Progenitor cell of endocrine pancreas (in vitro differentiated cells): ENCODE measurements at regions not wholly inside any gene's neighbourhood (a gene's known extent, or its start where the extent isn't known, plus 50 kb on each side); places are given as distances from the start of the nearest gene placed in this dataset.

ENCODE experiments used
- DNase-seq: peaks from one replicate; pipeline ENCODE4 v3.0.0; 2021; ENCODE audit warnings: low spot score; ENCODE audit not compliant: unreplicated experiment
- H3K27ac Mint-ChIP-seq: 2 replicates; pipeline ENCODE4 v1.8.0; 2021; ENCODE audit warnings: mild to moderate bottlenecking, moderate library complexity, mixed read lengths
- H3K27me3 Mint-ChIP-seq: 2 replicates; pipeline ENCODE4 v1.8.0; 2021; ENCODE audit warnings: mixed read lengths
- H3K36me3 Mint-ChIP-seq: 2 replicates; pipeline ENCODE4 v1.8.0; 2022; ENCODE audit warnings: mixed read lengths; ENCODE audit not compliant: insufficient read depth
- H3K4me1 Mint-ChIP-seq: 2 replicates; pipeline ENCODE4 v1.8.0; 2021; ENCODE audit warnings: low read depth, mixed read lengths
- H3K4me3 Mint-ChIP-seq: 2 replicates; pipeline ENCODE4 v1.8.0; 2021; ENCODE audit warnings: low read depth, mild to moderate bottlenecking, moderate library complexity, mixed read lengths
- H3K9me3 Mint-ChIP-seq: 2 replicates; pipeline ENCODE4 v1.8.0; 2021; ENCODE audit warnings: low read depth, mixed read lengths
- TF ChIP-seq, protein P1 (sequence below): fragments of 200-600 bp; sonication (generic); IDR thresholded peaks from one replicate; pipeline ENCODE4 v1.5.0; 2021; ENCODE audit warnings: antibody characterized with exemption, mild to moderate bottlenecking; ENCODE audit not compliant: unreplicated experiment

DNA sequence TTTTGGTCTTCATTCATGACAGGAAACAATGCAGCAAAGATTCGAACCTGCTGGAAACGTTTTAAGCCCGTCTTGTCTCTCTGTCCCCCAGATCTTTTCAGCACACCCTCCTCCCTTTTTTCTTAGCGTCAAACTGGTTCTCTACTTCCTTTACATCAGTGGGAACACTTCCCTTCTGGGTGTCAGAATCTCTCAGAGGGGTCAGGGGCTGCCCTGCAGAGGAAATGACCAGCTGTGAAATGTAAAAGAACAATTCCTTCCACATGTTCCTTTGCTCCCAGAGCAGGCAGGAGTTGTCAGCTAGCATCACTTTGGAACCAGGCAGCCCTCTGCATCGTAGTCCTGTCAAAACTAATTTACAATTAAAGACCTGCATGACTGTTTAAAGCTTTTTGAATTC lies 619.0 kb downstream of the TFAP2A start:
- H3K9me3 Mint-ChIP-seq: no peaks in the 10 kb centered on the region
- H3K4me1 Mint-ChIP-seq: peaks cover 1% of the 10 kb centered on the region
- H3K27ac Mint-ChIP-seq: no peak overlapping the region
- TF ChIP-seq, protein P1, sequence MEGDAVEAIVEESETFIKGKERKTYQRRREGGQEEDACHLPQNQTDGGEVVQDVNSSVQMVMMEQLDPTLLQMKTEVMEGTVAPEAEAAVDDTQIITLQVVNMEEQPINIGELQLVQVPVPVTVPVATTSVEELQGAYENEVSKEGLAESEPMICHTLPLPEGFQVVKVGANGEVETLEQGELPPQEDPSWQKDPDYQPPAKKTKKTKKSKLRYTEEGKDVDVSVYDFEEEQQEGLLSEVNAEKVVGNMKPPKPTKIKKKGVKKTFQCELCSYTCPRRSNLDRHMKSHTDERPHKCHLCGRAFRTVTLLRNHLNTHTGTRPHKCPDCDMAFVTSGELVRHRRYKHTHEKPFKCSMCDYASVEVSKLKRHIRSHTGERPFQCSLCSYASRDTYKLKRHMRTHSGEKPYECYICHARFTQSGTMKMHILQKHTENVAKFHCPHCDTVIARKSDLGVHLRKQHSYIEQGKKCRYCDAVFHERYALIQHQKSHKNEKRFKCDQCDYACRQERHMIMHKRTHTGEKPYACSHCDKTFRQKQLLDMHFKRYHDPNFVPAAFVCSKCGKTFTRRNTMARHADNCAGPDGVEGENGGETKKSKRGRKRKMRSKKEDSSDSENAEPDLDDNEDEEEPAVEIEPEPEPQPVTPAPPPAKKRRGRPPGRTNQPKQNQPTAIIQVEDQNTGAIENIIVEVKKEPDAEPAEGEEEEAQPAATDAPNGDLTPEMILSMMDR: no peak
- no peak overlapping the region for H3K4me3 Mint-ChIP-seq
- H3K36me3 Mint-ChIP-seq: no peaks in the 10 kb centered on the region
- no peak for DNase-seq
- H3K27me3 Mint-ChIP-seq: no peaks in the 10 kb centered on the region

DNA sequence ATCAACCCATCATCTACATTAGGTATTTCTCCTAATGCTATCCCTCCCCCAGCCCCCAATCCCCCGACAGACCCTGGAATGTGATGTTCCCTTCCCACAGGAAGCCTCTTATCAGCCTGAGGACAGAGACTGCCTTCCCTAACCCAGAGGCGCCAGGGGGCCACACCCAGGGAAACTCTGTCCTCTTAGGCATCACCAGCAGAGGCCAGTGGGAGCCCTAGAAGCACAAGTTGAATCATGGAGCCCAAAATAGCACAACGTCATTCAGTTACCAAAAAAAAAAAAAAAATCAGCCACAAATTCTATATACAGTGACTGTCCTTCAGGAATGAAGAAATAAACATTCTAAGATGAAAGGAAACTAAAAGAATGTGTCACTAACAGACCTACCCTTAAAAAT lies 625.7 kb downstream of the TFAP2A start:
- no peak for DNase-seq
- TF ChIP-seq, protein P1: no peak
- no peaks in the 10 kb centered on the region for H3K9me3 Mint-ChIP-seq
- H3K27me3 Mint-ChIP-seq: no peaks in the 10 kb centered on the region
- H3K36me3 Mint-ChIP-seq: no peaks in the 10 kb centered on the region
- peaks cover 8% of the 10 kb centered on the region for H3K4me1 Mint-ChIP-seq
- H3K27ac Mint-ChIP-seq: no peak overlapping the region
- H3K4me3 Mint-ChIP-seq: no peak overlapping the region

DNA sequence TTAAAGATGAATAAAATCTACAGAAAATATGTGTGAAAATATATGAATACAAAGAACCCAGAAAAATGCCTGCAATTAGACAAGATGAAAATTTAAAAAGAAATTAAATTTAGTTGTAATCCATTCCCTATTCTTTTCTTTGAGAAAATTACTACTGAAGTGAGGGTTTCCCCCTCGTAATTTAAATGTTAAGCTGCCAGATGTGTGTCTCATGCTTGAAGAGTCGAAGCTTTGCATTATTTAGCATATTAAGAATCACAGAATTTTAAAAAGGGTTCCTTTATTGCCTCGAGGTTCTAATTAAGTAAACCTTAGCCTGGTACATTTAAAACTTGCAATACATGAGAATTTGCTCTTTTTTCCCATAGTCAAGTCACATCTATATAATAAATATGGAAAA lies 630.1 kb downstream of the TFAP2A start:
- peaks cover 3% of the 10 kb centered on the region for H3K9me3 Mint-ChIP-seq
- no peaks in the 10 kb centered on the region for H3K27me3 Mint-ChIP-seq
- no peak overlapping the region for H3K27ac Mint-ChIP-seq
- TF ChIP-seq, protein P1: no peak
- H3K36me3 Mint-ChIP-seq: no peaks in the 10 kb centered on the region
- DNase-seq: no peak
- peaks cover 5% of the 10 kb centered on the region for H3K4me1 Mint-ChIP-seq
- H3K4me3 Mint-ChIP-seq: no peak overlapping the region

DNA sequence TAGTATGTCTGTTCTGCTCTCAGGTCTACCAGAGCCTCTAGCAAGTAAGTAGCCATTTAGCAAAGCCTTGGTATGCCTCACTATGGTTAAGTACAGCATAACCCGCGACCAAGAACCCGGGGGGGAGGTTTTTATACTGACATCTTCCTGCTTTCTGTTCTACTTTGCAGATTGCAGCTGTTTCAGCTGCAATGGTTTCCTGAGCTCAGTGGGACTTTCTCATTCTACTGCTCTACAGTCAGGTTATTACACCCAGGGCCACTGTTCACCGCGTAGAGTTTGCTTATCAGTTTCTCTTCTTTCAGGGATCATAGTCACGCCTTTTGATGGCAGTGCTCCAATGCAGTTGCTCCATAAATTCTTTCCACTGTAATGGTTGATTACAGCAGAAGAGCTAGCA lies 631.3 kb downstream of the TFAP2A start:
- Mint-ChIP-seq H3K9me3 (peaks cover 3% of the 10 kb centered on the region), H3K4me1 (peaks cover 5% of the 10 kb centered on the region), H3K27me3 (no peaks in the 10 kb centered on the region), H3K4me3 (no peak overlapping the region), H3K27ac (no peak overlapping the region), H3K36me3 (no peaks in the 10 kb centered on the region)
- TF ChIP-seq, protein P1: no peak
- DNase-seq: no peak

DNA sequence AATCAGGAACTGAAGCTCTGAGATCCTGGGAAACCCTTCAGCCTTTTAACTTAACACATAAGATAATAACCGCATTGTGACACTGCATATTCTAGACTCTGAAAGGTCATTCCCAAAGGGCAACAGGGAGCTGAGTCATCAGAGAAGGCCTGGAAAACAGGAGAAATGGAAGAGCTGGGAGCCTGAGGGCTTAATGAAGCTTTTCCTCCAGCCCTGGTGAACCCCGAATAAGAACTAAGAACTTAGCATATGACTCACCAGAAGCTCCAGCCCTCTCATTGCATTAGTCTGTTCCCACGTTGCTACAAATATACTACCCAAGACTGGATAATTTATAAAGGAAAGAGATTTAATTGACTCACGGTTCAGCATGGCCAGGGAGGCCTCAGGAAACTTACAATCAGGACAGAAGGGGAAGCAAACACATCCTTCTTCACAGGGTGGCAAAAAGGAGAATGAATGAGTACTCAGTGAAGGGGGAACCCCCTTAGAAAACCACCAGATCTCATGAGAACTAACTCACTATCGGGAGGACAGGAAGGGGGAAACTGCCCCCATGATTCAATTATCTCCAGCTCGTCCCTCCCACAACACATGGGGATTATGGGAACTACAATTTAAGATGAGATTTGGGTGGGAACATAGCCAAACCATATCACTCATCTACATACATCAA lies 648.5 kb downstream of the TFAP2A start:
- Mint-ChIP-seq H3K4me3 (no peak overlapping the region), H3K27me3 (no peaks in the 10 kb centered on the region), H3K9me3 (no peaks in the 10 kb centered on the region), H3K36me3 (no peaks in the 10 kb centered on the region), H3K27ac (no peak overlapping the region), H3K4me1 (peaks cover 5% of the 10 kb centered on the region)
- DNase-seq: no peak
- TF ChIP-seq, protein P1: no peak
